ENCODE measurements at regions not wholly inside any gene's neighbourhood (a gene's known extent, or its start where the extent isn't known, plus 50 kb on each side); places are given as distances from the start of the nearest gene placed in this dataset.

DNA sequence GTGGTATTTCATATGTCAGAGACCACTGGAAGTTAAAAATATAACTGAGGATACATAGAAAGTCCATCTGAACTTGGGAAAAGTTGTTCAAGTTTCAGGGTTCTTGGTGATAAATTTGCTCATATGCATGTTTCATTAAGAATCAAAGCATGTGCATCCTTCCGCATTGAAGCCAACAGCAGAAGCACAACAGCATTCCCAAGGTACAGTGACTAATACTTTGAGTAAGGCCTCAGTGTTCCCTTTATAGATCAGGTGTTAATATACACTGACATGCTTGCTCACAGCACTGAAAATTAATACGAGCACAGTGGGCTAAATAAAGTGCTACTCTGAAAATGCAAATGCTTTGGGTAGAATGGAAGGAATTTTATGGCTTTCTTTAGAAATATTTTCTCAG, 691.1 kb downstream of the METTL15 start:
- TF ChIP-seq CTCF (IDR thresholded peaks at IDR 0.05; ENCODE audit: insufficient read depth, low read length): no peak
- TF ChIP-seq POLR2AphosphoS5 (IDR thresholded peaks at IDR 0.05; ENCODE audit: low read depth): no peak

All from HL-60 (cell line).